GM12878 (cell line): ENCODE measurements at regions not wholly inside any gene's neighbourhood (a gene's known extent, or its start where the extent isn't known, plus 50 kb on each side); places are given as distances from the start of the nearest gene placed in this dataset.

ENCODE experiments used
- ATAC-seq: fragments of 200-7000 bp; cut with Tn5 transposase; 3 replicates; pipeline ENCODE4 v1.9.1; 2020; ENCODE audit warnings: mild to moderate bottlenecking, moderate library complexity
- BruUV-seq: library from RNA; stranded (reverse); fragments of 400-500 nt; replicated peaks from 2 replicates; lab custom pipeline; 2021; lab: Mats Ljungman, UMichigan
- CTCF ChIA-PET: fragments of 300-600 bp; sonication (Branson Sonifier 250); formaldehyde crosslinking; extraction: SDS; loops from one replicate; lab custom pipeline; 2021; ENCODE audit warnings: inconsistent platforms; lab: Yijun Ruan, JAX
- POLR2A ChIA-PET: fragments of 350-600 bp; formaldehyde crosslinking; extraction: SDS; loops from one replicate; lab custom pipeline; 2021; ENCODE audit warnings: inconsistent platforms; lab: Charles Lee
- RAD21 ChIA-PET: fragments of 300-600 bp; sonication (Branson Sonifier 250); formaldehyde crosslinking; loops from one replicate; lab custom pipeline; 2023; ENCODE audit warnings: antibody characterized with exemption; ENCODE audit not compliant: unreplicated experiment; lab: Charles Lee
- SMC1A ChIA-PET: fragments of 300-600 bp; sonication (Branson Sonifier 250); formaldehyde crosslinking; loops from one replicate; lab custom pipeline; 2023; ENCODE audit not compliant: unreplicated experiment, uncharacterized antibody; lab: Charles Lee
- DNase-seq: peaks from one replicate; pipeline ENCODE4 v3.0.0-alpha.2; 2011; ENCODE audit warnings: low read depth, low spot score
- FAIRE-seq: peaks from 3 replicates; lab custom pipeline; 2011; peaks lifted over from hg19 to GRCh38; lab: Jason Lieb, UNC
- H2AFZ ChIP-seq: 2 replicates; pipeline ENCODE4 v1.6.0; 2011; ENCODE audit warnings: low read depth, low read length, control low read depth; ENCODE audit not compliant: control insufficient read depth
- H3K27ac ChIP-seq: 2 replicates; pipeline ENCODE4 v1.5.1; 2011; ENCODE audit warnings: control low read depth; ENCODE audit not compliant: control insufficient read depth, insufficient read depth
- H3K27me3 ChIP-seq, 2 experiments: replicated peaks in 1 of 2; 2 replicates each; pipeline versions ENCODE4 v1.6.0 to v1.6.1; 2011; ENCODE audit warnings: low read length in 1 of 2; ENCODE audit not compliant: control insufficient read depth in 2 of 2, insufficient read depth in 2 of 2
- H3K36me3 ChIP-seq, 2 experiments: 2 replicates each; pipeline ENCODE4 v1.5.1; 2011; ENCODE audit warnings: low read length in 1 of 2; ENCODE audit not compliant: control insufficient read depth in 2 of 2, insufficient read depth in 2 of 2
- H3K4me1 ChIP-seq: 2 replicates; pipeline ENCODE4 v1.6.1; 2011; ENCODE audit warnings: mild to moderate bottlenecking, low read length, moderate library complexity, mixed read lengths; ENCODE audit not compliant: control insufficient read depth, insufficient read depth
- H3K4me2 ChIP-seq: 2 replicates; pipeline ENCODE4 v1.6.0; 2011; ENCODE audit warnings: control low read depth; ENCODE audit not compliant: control insufficient read depth, insufficient read depth
- H3K4me3 ChIP-seq: fragments of 200-600 bp; sonication (generic); 2 replicates; pipeline ENCODE4 v1.5.1; 2016
- H3K79me2 ChIP-seq: 2 replicates; pipeline ENCODE4 v1.6.0; 2011; ENCODE audit warnings: low read length; ENCODE audit not compliant: control insufficient read depth, insufficient read depth
- H3K9ac ChIP-seq: 2 replicates; pipeline ENCODE4 v1.8.0; 2011; ENCODE audit warnings: low read length, control low read depth, mixed read lengths; ENCODE audit not compliant: control insufficient read depth, insufficient read depth
- H3K9me3 ChIP-seq: replicated peaks from 3 replicates; pipeline ENCODE4 v1.5.1; 2011; ENCODE audit warnings: mild to moderate bottlenecking, low read length; ENCODE audit not compliant: control insufficient read depth, insufficient read depth
- H4K20me1 ChIP-seq: 2 replicates; pipeline ENCODE4 v1.6.0; 2011; ENCODE audit not compliant: control insufficient read depth, insufficient read depth
- ATF3 ChIP-seq: IDR thresholded peaks from 2 replicates; pipeline ENCODE4 v1.6.1; 2011; ENCODE audit warnings: low read depth, mild to moderate bottlenecking, low read length, moderate library complexity, borderline replicate concordance; ENCODE audit errors: extremely low read depth
- BCL11A ChIP-seq: IDR thresholded peaks from 2 replicates; pipeline ENCODE4 v1.6.1; 2011; ENCODE audit warnings: low read depth, low read length
- CBX5 ChIP-seq: sonication (generic); IDR thresholded peaks from 2 replicates; pipeline ENCODE4 v1.6.1; 2016; ENCODE audit warnings: low read depth, moderate library complexity, mild to moderate bottlenecking, inconsistent platforms
- ELK1 ChIP-seq: IDR thresholded peaks from 2 replicates; pipeline ENCODE4 v1.6.1; 2012; ENCODE audit warnings: low read depth, low read length, improper control_type of control experiment
- EP300 ChIP-seq, 2 experiments: fragments of 150-350 bp in 1 of 2; IDR thresholded peaks; 2 replicates each; pipeline ENCODE4 v1.6.1; 2011 to 2012; ENCODE audit warnings: low read depth in 2 of 2, low read length in 2 of 2, borderline replicate concordance in 1 of 2, improper control_type of control experiment in 1 of 2, inconsistent platforms in 1 of 2; ENCODE audit not compliant: control insufficient read depth in 1 of 2
- EZH2 ChIP-seq: IDR thresholded peaks from 2 replicates; pipeline ENCODE4 v1.6.1; 2012; ENCODE audit warnings: low read depth, mild to moderate bottlenecking, control low read depth, inconsistent platforms, low read length, borderline replicate concordance; ENCODE audit not compliant: control insufficient read depth
- FOXM1 ChIP-seq: IDR thresholded peaks from 2 replicates; pipeline ENCODE4 v1.6.1; 2012; ENCODE audit warnings: low read depth, mild to moderate bottlenecking, inconsistent platforms, low read length, moderate library complexity
- IKZF1 ChIP-seq: fragments of 450-650 bp; conservative IDR thresholded peaks from 2 replicates; pipeline ENCODE4 v1.6.1; 2017; ENCODE audit warnings: antibody characterized with exemption, mild to moderate bottlenecking
- IRF4 ChIP-seq: IDR thresholded peaks from 2 replicates; pipeline ENCODE4 v1.6.1; 2011; ENCODE audit warnings: low read depth, low read length
- MTA2 ChIP-seq: fragments of 450-650 bp; IDR thresholded peaks from 2 replicates; pipeline ENCODE4 v1.6.1; 2016; ENCODE audit warnings: low read depth, mild to moderate bottlenecking, moderate library complexity
- MTA3 ChIP-seq: IDR thresholded peaks from 2 replicates; pipeline ENCODE4 v1.6.1; 2012; ENCODE audit warnings: low read length, inconsistent platforms, borderline replicate concordance
- NRF1 ChIP-seq: conservative IDR thresholded peaks from 2 replicates; pipeline ENCODE4 v1.6.1; 2011; ENCODE audit warnings: mild to moderate bottlenecking, low read depth, low read length, improper control_type of control experiment
- YY1 ChIP-seq: IDR thresholded peaks from 2 replicates; pipeline ENCODE4 v1.6.1; 2011; ENCODE audit warnings: low read depth, mild to moderate bottlenecking, low read length
- WGBS: methylation state at CpG from one replicate; pipeline ENCODE4 v1.1.6; 2016; ENCODE audit warnings: low lambda C conversion rate; ENCODE audit not compliant: insufficient replicate concordance, insufficient coverage; ENCODE audit errors: missing lambda C conversion rate; 5-methylcytosine and 5-hydroxymethylcytosine counted together
- in situ Hi-C: fragments of 300-500 bp; cut with MboI; formaldehyde crosslinking; loops from 9 replicates; pipeline ENCODE4 v1.14.3; 2018; ENCODE audit warnings: mixed read lengths
- intact Hi-C: fragments of 100-400 bp; cut with micrococcal nuclease; formaldehyde crosslinking; loops from one replicate; pipeline ENCODE4 v1.14.2; 2022; ENCODE audit not compliant: unreplicated experiment

GRCh38 chr18:78087338-78087737, 837.7 kb downstream of the GALR1 start:
- CTCF ChIA-PET, result no interaction called here
- ATAC-seq, result no peak

More at GRCh38 chr18:78087338-78087737, 837.7 kb downstream of the GALR1 start:
- Histone ChIP-seq H3K27me3 (no peaks in the 10 kb centered on the region), H3K9me3 (no peaks in the 10 kb centered on the region; the same call in 2 of the 3 replicates), H3K4me2 (no peak overlapping the region), H3K4me1 (no peaks in the 10 kb centered on the region), H3K27ac (no peak overlapping the region), H3K79me2 (no peaks in the 10 kb centered on the region), H4K20me1 (no peaks in the 10 kb centered on the region), H2AFZ (no peak overlapping the region), H3K36me3 (no peaks in the 10 kb centered on the region), H3K9ac (no peak overlapping the region), H3K4me3 (no peak overlapping the region)
- TF ChIP-seq CBX5, result no peak
- no peak for TF ChIP-seq BCL11A
- TF ChIP-seq NRF1, result no peak
- TF ChIP-seq MTA3, result no peak
- TF ChIP-seq YY1, result no peak
- TF ChIP-seq EZH2, result no peak
- no peak for TF ChIP-seq ATF3
- TF ChIP-seq EP300 (IDR thresholded peaks at IDR 0.05; ENCODE audit: borderline replicate concordance in 1 of 2, control insufficient read depth in 1 of 2, low read depth in 2 of 2, low read length in 2 of 2), result no peak
- TF ChIP-seq IRF4, result no peak
- TF ChIP-seq MTA2, result no peak
- TF ChIP-seq IKZF1, result no peak
- no peak for TF ChIP-seq ELK1
- TF ChIP-seq FOXM1, result no peak
- intact Hi-C loops (no loop called here), in situ Hi-C loops (no loop called here)
- 0% methylated on average over 2 of the region's 2 CpGs for WGBS
- BruUV-seq, result no TSS peak
- ChIA-PET SMC1A (no interaction called here), RAD21 (no interaction called here), POLR2A (no interaction called here)
- DNase-seq (no peak), FAIRE-seq (no peak)
